Tibial nerve (tissue), 3 donors: ENCODE measurements at regions not wholly inside any gene's neighbourhood (a gene's known extent, or its start where the extent isn't known, plus 50 kb on each side); places are given as distances from the start of the nearest gene placed in this dataset.

ENCODE experiments used
- CTCF ChIP-seq, 5 experiments: fragments of 200-600 bp in 3 of 5; fragments of 450-650 bp in 2 of 5; sonication (generic) in 3 of 5; IDR thresholded peaks; one replicate each; pipeline ENCODE4 v1.5.1; 2016 to 2019; ENCODE audit warnings: antibody characterized with exemption in 5 of 5, mild to moderate bottlenecking in 3 of 5, moderate library complexity in 2 of 5
- POLR2A ChIP-seq, 2 donors: fragments of 450-650 bp; IDR thresholded peaks; one replicate each; pipeline ENCODE4 v1.6.1; 2017; ENCODE audit warnings: antibody characterized with exemption in 2 of 2, mild to moderate bottlenecking in 2 of 2, moderate library complexity in 2 of 2

- TF ChIP-seq POLR2A (IDR thresholded peaks at IDR 0.05): no peak
- TF ChIP-seq CTCF (IDR thresholded peaks at IDR 0.05): no peak
These were observed 171.5 kb upstream of the ATP10B start for GRCh38 chr5:161023551-161023950.
